K562 (cell line): ENCODE measurements at regions not wholly inside any gene's neighbourhood (a gene's known extent, or its start where the extent isn't known, plus 50 kb on each side); places are given as distances from the start of the nearest gene placed in this dataset.

Experiments
- ATAC-seq: fragments of 200-7000 bp; cut with Tn5 transposase; 3 replicates; pipeline ENCODE4 v1.9.1; 2020; ENCODE audit warnings: moderate library complexity
- BruUV-seq: library from RNA; stranded (reverse); fragments of 400-500 nt; replicated peaks from 2 replicates; lab custom pipeline; 2021; lab: Mats Ljungman, UMichigan
- CTCF ChIA-PET: fragments of 300-600 bp; formaldehyde crosslinking; extraction: SDS; loops from one replicate; lab custom pipeline; 2021; ENCODE audit warnings: low intra/inter-chr PET ratio; lab: Yijun Ruan, JAX
- POLR2A ChIA-PET: fragments of 300-600, 350-650 bp; sonication (Branson Sonifier 250); formaldehyde crosslinking; extraction: SDS; loops from one replicate; lab custom pipeline; 2021; ENCODE audit warnings: antibody characterized with exemption, inconsistent platforms; lab: Yijun Ruan, JAX
- DNase-seq, 4 experiments: peaks; one replicate each; pipeline versions ENCODE4 v3.0.0 to v3.0.0-alpha.2; 2011 to 2018; ENCODE audit warnings: low spot score in 3 of 4, mixed read lengths in 3 of 4; ENCODE audit errors: extremely low read depth in 1 of 4
- FAIRE-seq: peaks from 2 replicates; lab custom pipeline; 2011; peaks lifted over from hg19 to GRCh38; lab: Jason Lieb, UNC
- H2AFZ ChIP-seq: 2 replicates; pipeline ENCODE4 v1.6.0; 2011; ENCODE audit warnings: low read depth, low read length, control low read depth, inconsistent platforms
- H3K27ac ChIP-seq: fragments of 200-600 bp; 3 replicates; pipeline ENCODE4 v1.8.0; 2011; ENCODE audit warnings: low read depth, mild to moderate bottlenecking, control low read depth, inconsistent platforms, low read length, moderate library complexity, mixed read lengths; ENCODE audit errors: extremely low read depth
- H3K27me3 ChIP-seq, 2 experiments: fragments of 300-600 bp in 1 of 2; 2 replicates in 1 of 2; 3 replicates in 1 of 2; pipeline versions ENCODE4 v1.6.0 to v1.8.0; 2011; ENCODE audit warnings: inconsistent platforms in 2 of 2, low read length in 2 of 2, mild to moderate bottlenecking in 1 of 2, mixed read lengths in 1 of 2, moderate library complexity in 1 of 2; ENCODE audit not compliant: control insufficient read depth in 2 of 2, insufficient read depth in 2 of 2
- H3K36me3 ChIP-seq: fragments of 300-600 bp; 3 replicates; pipeline ENCODE4 v1.8.0; 2011; ENCODE audit warnings: mild to moderate bottlenecking, low read length, inconsistent platforms; ENCODE audit not compliant: control insufficient read depth, insufficient read depth
- H3K4me1 ChIP-seq, 2 experiments: fragments of 200-600 bp in 1 of 2; replicated peaks in 1 of 2; 2 replicates in 1 of 2; 3 replicates in 1 of 2; pipeline versions ENCODE4 v1.5.1 to v1.8.0; 2011; ENCODE audit warnings: inconsistent platforms in 2 of 2, low read length in 2 of 2, mild to moderate bottlenecking in 1 of 2, mixed read lengths in 1 of 2, moderate library complexity in 1 of 2; ENCODE audit not compliant: control insufficient read depth in 2 of 2, insufficient read depth in 2 of 2
- H3K4me2 ChIP-seq: 2 replicates; pipeline ENCODE4 v1.6.1; 2011; ENCODE audit warnings: low read length, control low read depth, inconsistent platforms, mixed read lengths; ENCODE audit not compliant: insufficient read depth
- H3K4me3 ChIP-seq: fragments of 200-600 bp; sonication (generic), shearing (Covaris generic); 2 replicates; pipeline ENCODE4 v1.5.1; 2016; ENCODE audit warnings: control low read depth, inconsistent platforms
- H3K79me2 ChIP-seq: fragments of 200-600 bp; 3 replicates; pipeline ENCODE4 v1.8.0; 2011; ENCODE audit warnings: low read length, inconsistent platforms; ENCODE audit not compliant: control insufficient read depth, insufficient read depth
- H3K9ac ChIP-seq, 2 experiments: 2 replicates each; pipeline versions ENCODE4 v1.6.0 to v1.6.1; 2011; ENCODE audit warnings: low read depth in 2 of 2, low read length in 2 of 2, control low read depth in 1 of 2, inconsistent platforms in 1 of 2, mild to moderate bottlenecking in 1 of 2, mixed read lengths in 1 of 2; ENCODE audit not compliant: insufficient read depth in 1 of 2
- H3K9me1 ChIP-seq: one replicate; pipeline ENCODE4 v1.6.0; 2011; ENCODE audit warnings: inconsistent platforms, mild to moderate bottlenecking, low read length, moderate library complexity; ENCODE audit not compliant: control insufficient read depth, insufficient read depth
- H3K9me3 ChIP-seq: replicated peaks from 2 replicates; pipeline ENCODE4 v1.5.1; 2011; ENCODE audit warnings: low read depth, low read length, inconsistent platforms; ENCODE audit not compliant: control insufficient read depth, insufficient read depth
- H4K20me1 ChIP-seq: replicated peaks from 2 replicates; pipeline ENCODE4 v1.6.1; 2011; ENCODE audit warnings: low read length, inconsistent platforms, mixed read lengths; ENCODE audit not compliant: control insufficient read depth, insufficient read depth
- AFF4 ChIP-seq: sonication (generic); formaldehyde crosslinking; IDR thresholded peaks from 2 replicates; pipeline ENCODE4 v1.8.0; 2023; ENCODE audit warnings: mild to moderate bottlenecking, missing genetic modification reagents
- ARID1B ChIP-seq: fragments of 450-650 bp; IDR thresholded peaks from 2 replicates; pipeline ENCODE4 v1.6.1; 2016; ENCODE audit warnings: antibody characterized with exemption, mild to moderate bottlenecking, inconsistent platforms
- ATF7 ChIP-seq: fragments of 450-650 bp; IDR thresholded peaks from 2 replicates; pipeline ENCODE4 v1.7.1; 2014; ENCODE audit warnings: mild to moderate bottlenecking, moderate library complexity
- CHD1 ChIP-seq: fragments of 200-600 bp; sonication (generic); IDR thresholded peaks from one replicate; pipeline ENCODE4 v1.6.1; 2012; ENCODE audit warnings: mild to moderate bottlenecking, moderate library complexity, low read length, inconsistent platforms
- MCM3 ChIP-seq: fragments of 450-650 bp; IDR thresholded peaks from 2 replicates; pipeline ENCODE4 v1.6.1; 2016
- TCF3 ChIP-seq: sonication (generic); formaldehyde crosslinking; IDR thresholded peaks from 2 replicates; pipeline ENCODE4 v1.4.0; 2020; ENCODE audit warnings: mild to moderate bottlenecking, missing genetic modification reagents
- ZNF75A ChIP-seq: fragments of 450-650 bp; formaldehyde crosslinking; IDR thresholded peaks from 2 replicates; pipeline ENCODE4 v1.4.0; 2020; ENCODE audit warnings: mild to moderate bottlenecking
- WGBS: fragments of 100-300 bp; shearing (Covaris generic); methylation state at CpG from one replicate; pipeline ENCODE4 v1.1.6; 2016; ENCODE audit warnings: low coverage, mixed read lengths; ENCODE audit not compliant: insufficient coverage; ENCODE audit errors: missing lambda C conversion rate; 5-methylcytosine and 5-hydroxymethylcytosine counted together
- in situ Hi-C: fragments of 300-500 bp; cut with MboI; formaldehyde crosslinking; loops from 4 replicates; pipeline ENCODE4 v1.15.0; 2018; ENCODE audit warnings: inconsistent platforms, mixed read lengths
- intact Hi-C: fragments of 100-400 bp; cut with micrococcal nuclease; formaldehyde crosslinking; loops from 2 replicates; pipeline ENCODE4 v1.14.2; 2022

GRCh38 chr12:87518481-87518880 is 510.7 kb downstream of the C12orf50 start:
- ATAC-seq, result no peak
- no peak for DNase-seq
- H3K36me3 ChIP-seq, result no peaks in the 10 kb centered on the region
- no peaks in the 10 kb centered on the region for H3K9me1 ChIP-seq
- BruUV-seq, result no TSS peak
- in situ Hi-C loops, result no loop called here
- H3K27ac ChIP-seq, result no peak overlapping the region
- ChIA-PET POLR2A (no interaction called here), CTCF (no interaction called here)
- 24% methylated on average over 1 of the region's 1 CpG for WGBS
- H3K9ac ChIP-seq, result no peak overlapping the region
- no peak overlapping the region for H2AFZ ChIP-seq
- H3K4me1 ChIP-seq, result no peaks in the 10 kb centered on the region
- H3K27me3 ChIP-seq, result no peaks in the 10 kb centered on the region
- no peak for FAIRE-seq
- H3K4me3 ChIP-seq, result no peak overlapping the region
- no peaks in the 10 kb centered on the region for H3K79me2 ChIP-seq
- no peaks in the 10 kb centered on the region for H4K20me1 ChIP-seq
- 0 out of 2 replicates have a peak, but pooled peaks cover 2% of the 10 kb centered on the region for H3K9me3 ChIP-seq
- intact Hi-C loops, result no loop called here
- H3K4me2 ChIP-seq, result no peak overlapping the region
- TF ChIP-seq TCF3 (CRISPR knock-in tag), result no peak
- TF ChIP-seq ZNF75A (CRISPR knock-in tag), result no peak
- no peak for TF ChIP-seq ATF7
- TF ChIP-seq MCM3, result no peak
- TF ChIP-seq, all 486 proteins: peak for 0

DNA sequence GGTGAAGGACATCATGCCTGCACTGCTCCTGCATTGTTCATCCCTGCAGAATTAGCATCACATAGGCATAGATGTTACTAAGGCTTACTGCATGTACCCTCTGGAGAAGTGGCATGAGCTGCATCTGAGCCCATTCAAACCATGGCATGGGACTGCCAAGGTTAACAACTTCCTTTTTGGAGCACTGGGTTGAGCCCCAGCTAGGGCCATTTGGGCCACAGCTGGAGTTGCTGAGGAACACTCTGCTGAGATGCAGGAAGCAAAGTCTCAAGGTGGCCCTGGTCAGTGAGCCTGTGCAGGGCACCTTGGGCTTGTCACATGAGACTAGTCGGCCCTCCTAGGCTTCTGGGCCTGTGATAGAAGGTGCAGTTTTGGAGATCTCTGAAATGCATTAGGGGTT is 511.2 kb downstream of the C12orf50 start:
- 0% methylated on average over 1 of the region's 1 CpG for WGBS
- Histone ChIP-seq H3K9me1 (no peaks in the 10 kb centered on the region), H3K27ac (no peak overlapping the region), H3K9ac (no peak overlapping the region), H3K4me1 (no peaks in the 10 kb centered on the region), H3K79me2 (no peaks in the 10 kb centered on the region), H3K4me3 (no peak overlapping the region), H4K20me1 (no peaks in the 10 kb centered on the region), H3K9me3 (0 out of 2 replicates have a peak, but pooled peaks cover 2% of the 10 kb centered on the region), H3K4me2 (no peak overlapping the region), H3K27me3 (no peaks in the 10 kb centered on the region), H2AFZ (no peak overlapping the region), H3K36me3 (no peaks in the 10 kb centered on the region)
- ATAC-seq (no peak), FAIRE-seq (no peak), DNase-seq (no peak)
- intact Hi-C loops, result no loop called here
- no TSS peak for BruUV-seq
- POLR2A ChIA-PET, result no interaction called here
- CTCF ChIA-PET, result no interaction called here
- in situ Hi-C loops, result no loop called here
- TF ChIP-seq ARID1B (no peak), TCF3 (CRISPR knock-in tag) (no peak), CHD1 (no peak), AFF4 (CRISPR knock-in tag) (no peak)
